ENCODE measurements at regions not wholly inside any gene's neighbourhood (a gene's known extent, or its start where the extent isn't known, plus 50 kb on each side); places are given as distances from the start of the nearest gene placed in this dataset.

GRCh38 chr12:127237151-127237550 is 1029.8 kb upstream of the TMEM132C start:
- no peak overlapping the region for H3K9ac ChIP-seq (ENCODE audit: extremely low read depth, insufficient read length, low read length)
- no peak overlapping the region for H3K23ac ChIP-seq (ENCODE audit: insufficient read length, low read depth, low read length)
- no peak overlapping the region for H2AFZ ChIP-seq (ENCODE audit: low read length)
- 0 out of 2 replicates have a peak, but pooled peaks cover 2% of the 10 kb centered on the region for H3K27me3 ChIP-seq (ENCODE audit: insufficient read depth, low read length)
- H3K18ac ChIP-seq (ENCODE audit: insufficient read length, low read depth, low read length): no peak overlapping the region
- H2BK20ac ChIP-seq (ENCODE audit: low read depth, low read length, poor library complexity, severe bottlenecking): no peak overlapping the region
- no peaks in the 10 kb centered on the region for H4K20me1 ChIP-seq (ENCODE audit: control insufficient read depth, insufficient read depth, insufficient read length)
- no peak overlapping the region for H4K91ac ChIP-seq (ENCODE audit: insufficient read length, low read depth, low read length)
- peaks cover 6 to 9% of the 10 kb centered on the region in 2 experiments for H3K4me1 Mint-ChIP-seq
- no peak overlapping the region for H3T11ph ChIP-seq (ENCODE audit: low read length)
- no peaks in the 10 kb centered on the region for H3K9me3 ChIP-seq (ENCODE audit: control insufficient read depth, low read depth, low read length)
- peaks cover 0 to 6% of the 10 kb centered on the region in 2 experiments; a peak in 2 of 5 replicates for H3K9me3 Mint-ChIP-seq
- no peak overlapping the region for H2AK5ac ChIP-seq (ENCODE audit: insufficient read length, low read length)
- no peak overlapping the region for H3K14ac ChIP-seq (ENCODE audit: insufficient read depth, low read length)
- peaks cover 7% of the 10 kb centered on the region; the same call in 1 of the 2 replicates for H3K4me1 ChIP-seq (ENCODE audit: insufficient read depth, low read length)
- WGBS (ENCODE audit: extremely low coverage, insufficient read length, low lambda C conversion rate): no CpG with 5 or more reads among the region's 9 CpGs
- no peak overlapping the region for H4K5ac ChIP-seq (ENCODE audit: insufficient read length, low read depth, low read length)
- H3K27ac ChIP-seq (ENCODE audit: insufficient read length, low read depth, low read length): no peak overlapping the region
- no peaks in the 10 kb centered on the region for H3K79me2 ChIP-seq (ENCODE audit: insufficient read depth, low read length)
- H3K36me3 Mint-ChIP-seq (ENCODE audit: insufficient read depth in 1 of 3, low read depth in 3 of 3): no peaks in the 10 kb centered on the region
- no peak overlapping the region for H3K56ac ChIP-seq (ENCODE audit: insufficient read length, low read depth, low read length)
- H2BK5ac ChIP-seq (ENCODE audit: insufficient read length, low read length): no peak overlapping the region
- no peak overlapping the region for H2BK15ac ChIP-seq (ENCODE audit: low read depth, low read length)
- H3K4me3 Mint-ChIP-seq: no peak overlapping the region
- no peak overlapping the region for H3K27ac Mint-ChIP-seq
- no peak overlapping the region for H3K4me2 ChIP-seq (ENCODE audit: insufficient read depth, insufficient read length, low read length)
- H3K79me1 ChIP-seq (ENCODE audit: insufficient read depth, low read depth, low read length, poor library complexity, severe bottlenecking): no peaks in the 10 kb centered on the region
- H3K23me2 ChIP-seq (ENCODE audit: insufficient read length, low read depth, low read length, poor library complexity, severe bottlenecking): no peaks in the 10 kb centered on the region
- DNase-seq: no peak
- no peak overlapping the region for H4K8ac ChIP-seq (replicated peaks; ENCODE audit: insufficient read length, low read depth, low read length)
- H3K27me3 Mint-ChIP-seq (ENCODE audit: low read depth): no peaks in the 10 kb centered on the region
- no peak for TF ChIP-seq CTCF (conservative IDR thresholded peaks at IDR 0.05)
- H2BK120ac ChIP-seq (ENCODE audit: low read depth, low read length, poor library complexity, severe bottlenecking): no peak overlapping the region
- H2BK12ac ChIP-seq (ENCODE audit: insufficient read length, low read depth, low read length): no peak overlapping the region
- no peak overlapping the region for H3K4ac ChIP-seq (ENCODE audit: low read depth, low read length)

Measured in H9 (cell line).